Muscle layer of colon (tissue), 2 donors: ENCODE measurements at regions not wholly inside any gene's neighbourhood (a gene's known extent, or its start where the extent isn't known, plus 50 kb on each side); places are given as distances from the start of the nearest gene placed in this dataset.

Experiments used
- H3K27ac ChIP-seq: one replicate; pipeline ENCODE4 v1.7.0; 2013; ENCODE audit warnings: low read depth, mild to moderate bottlenecking, low read length, moderate library complexity
- H3K27me3 ChIP-seq, 2 donors: one replicate each; pipeline ENCODE4 v1.7.0; 2013; ENCODE audit warnings: low read length in 2 of 2, mild to moderate bottlenecking in 2 of 2; ENCODE audit not compliant: insufficient read depth in 2 of 2, control insufficient read depth in 1 of 2
- H3K36me3 ChIP-seq: one replicate; pipeline ENCODE4 v1.7.0; 2013; ENCODE audit warnings: mild to moderate bottlenecking, low read length; ENCODE audit not compliant: insufficient read depth
- H3K4me1 ChIP-seq: one replicate; pipeline ENCODE4 v1.7.0; 2013; ENCODE audit warnings: mild to moderate bottlenecking, low read length; ENCODE audit not compliant: insufficient read depth
- H3K4me3 ChIP-seq, 2 donors: one replicate each; pipeline ENCODE4 v1.7.0; 2013; ENCODE audit warnings: low read length in 2 of 2, low read depth in 1 of 2, mild to moderate bottlenecking in 1 of 2, moderate library complexity in 1 of 2
- H3K9ac ChIP-seq: one replicate; pipeline ENCODE4 v1.7.0; 2013; ENCODE audit warnings: low read length
- H3K9me3 ChIP-seq: one replicate; pipeline ENCODE4 v1.7.0; 2013; ENCODE audit warnings: mild to moderate bottlenecking, low read length
- donor health status: abdominal sarcoma.
- donor health status: Adenocarcinoma of cecum.

GRCh38 chr4:181939199-181939945, 303.8 kb upstream of the TENM3 start:
- Histone ChIP-seq H3K9ac (no peak overlapping the region), H3K4me3 (no peak overlapping the region), H3K27ac (no peak overlapping the region), H3K9me3 (no peaks in the 10 kb centered on the region), H3K36me3 (no peaks in the 10 kb centered on the region), H3K4me1 (no peaks in the 10 kb centered on the region), H3K27me3 (no peaks in the 10 kb centered on the region)

- Histone ChIP-seq H3K9ac (no peak overlapping the region), H3K36me3 (no peaks in the 10 kb centered on the region), H3K4me3 (no peak overlapping the region), H3K27me3 (no peaks in the 10 kb centered on the region), H3K4me1 (no peaks in the 10 kb centered on the region), H3K27ac (no peak overlapping the region), H3K9me3 (no peaks in the 10 kb centered on the region)
Measured at GRCh38 chr4:181944527-181944926, 298.7 kb upstream of the TENM3 start.

GRCh38 chr4:181946902-181947301, 296.3 kb upstream of the TENM3 start:
- Histone ChIP-seq H3K27ac (no peak overlapping the region), H3K4me3 (no peak overlapping the region), H3K27me3 (no peaks in the 10 kb centered on the region), H3K4me1 (no peaks in the 10 kb centered on the region), H3K9me3 (no peaks in the 10 kb centered on the region), H3K36me3 (no peaks in the 10 kb centered on the region), H3K9ac (no peak overlapping the region)

- H3K27me3 ChIP-seq = no peaks in the 10 kb centered on the region
- H3K9me3 ChIP-seq = no peaks in the 10 kb centered on the region
- no peak overlapping the region for H3K9ac ChIP-seq
- H3K4me3 ChIP-seq = no peak overlapping the region
- no peaks in the 10 kb centered on the region for H3K4me1 ChIP-seq
- no peaks in the 10 kb centered on the region for H3K36me3 ChIP-seq
- no peak overlapping the region for H3K27ac ChIP-seq
Measured at GRCh38 chr4:181948839-181949382, 294.3 kb upstream of the TENM3 start.

GRCh38 chr4:181949704-181950312, 293.4 kb upstream of the TENM3 start:
- H3K27me3 ChIP-seq = no peaks in the 10 kb centered on the region
- H3K4me1 ChIP-seq = no peaks in the 10 kb centered on the region
- no peak overlapping the region for H3K4me3 ChIP-seq
- H3K9me3 ChIP-seq = no peaks in the 10 kb centered on the region
- no peak overlapping the region for H3K9ac ChIP-seq
- no peaks in the 10 kb centered on the region for H3K36me3 ChIP-seq
- H3K27ac ChIP-seq = no peak overlapping the region

GRCh38 chr4:181950372-181951127, 292.7 kb upstream of the TENM3 start:
- Histone ChIP-seq H3K4me3 (no peak overlapping the region), H3K27me3 (no peaks in the 10 kb centered on the region), H3K27ac (no peak overlapping the region), H3K9ac (no peak overlapping the region), H3K4me1 (no peaks in the 10 kb centered on the region), H3K36me3 (no peaks in the 10 kb centered on the region), H3K9me3 (no peaks in the 10 kb centered on the region)

GRCh38 chr4:181951265-181951664, 291.9 kb upstream of the TENM3 start:
- no peaks in the 10 kb centered on the region for H3K9me3 ChIP-seq
- no peak overlapping the region for H3K9ac ChIP-seq
- H3K27ac ChIP-seq = no peak overlapping the region
- H3K36me3 ChIP-seq = no peaks in the 10 kb centered on the region
- H3K27me3 ChIP-seq = no peaks in the 10 kb centered on the region
- H3K4me3 ChIP-seq = no peak overlapping the region
- no peaks in the 10 kb centered on the region for H3K4me1 ChIP-seq

- Histone ChIP-seq H3K9ac (no peak overlapping the region), H3K4me3 (no peak overlapping the region), H3K36me3 (no peaks in the 10 kb centered on the region), H3K27me3 (no peaks in the 10 kb centered on the region), H3K4me1 (no peaks in the 10 kb centered on the region), H3K27ac (no peak overlapping the region), H3K9me3 (no peaks in the 10 kb centered on the region)
Measured at GRCh38 chr4:181952478-181952877, 290.7 kb upstream of the TENM3 start.

GRCh38 chr4:181956512-181956911, 286.7 kb upstream of the TENM3 start:
- Histone ChIP-seq H3K4me3 (no peak overlapping the region), H3K27me3 (no peaks in the 10 kb centered on the region), H3K27ac (no peak overlapping the region), H3K36me3 (no peaks in the 10 kb centered on the region), H3K9me3 (no peaks in the 10 kb centered on the region), H3K4me1 (no peaks in the 10 kb centered on the region), H3K9ac (no peak overlapping the region)

GRCh38 chr4:181957088-181957487, 286.1 kb upstream of the TENM3 start:
- Histone ChIP-seq H3K9me3 (no peaks in the 10 kb centered on the region), H3K27ac (no peak overlapping the region), H3K27me3 (no peaks in the 10 kb centered on the region), H3K36me3 (no peaks in the 10 kb centered on the region), H3K4me3 (no peak overlapping the region), H3K9ac (no peak overlapping the region), H3K4me1 (no peaks in the 10 kb centered on the region)

- H3K27ac ChIP-seq = no peak overlapping the region
- H3K4me3 ChIP-seq = no peak overlapping the region
Measured at GRCh38 chr4:181958446-181958845, 284.8 kb upstream of the TENM3 start.

More at GRCh38 chr4:181958446-181958845, 284.8 kb upstream of the TENM3 start:
- no peaks in the 10 kb centered on the region for H3K36me3 ChIP-seq
- H3K9me3 ChIP-seq = no peaks in the 10 kb centered on the region
- H3K27me3 ChIP-seq = no peaks in the 10 kb centered on the region
- no peaks in the 10 kb centered on the region for H3K4me1 ChIP-seq
- H3K9ac ChIP-seq = no peak overlapping the region
